Testis (tissue), 2 donors: ENCODE measurements at regions not wholly inside any gene's neighbourhood (a gene's known extent, or its start where the extent isn't known, plus 50 kb on each side); places are given as distances from the start of the nearest gene placed in this dataset.

Experiments
- DNase-seq: peaks from one replicate; pipeline ENCODE4 v3.0.0-alpha.2; 2019
- H3K27ac ChIP-seq, 2 donors: fragments of 200-600 bp; sonication (generic); one replicate each; pipeline ENCODE4 v1.5.1; 2019
- H3K27me3 ChIP-seq: fragments of 200-600 bp; sonication (generic); one replicate; pipeline ENCODE4 v1.5.1; 2019
- H3K36me3 ChIP-seq: fragments of 200-600 bp; sonication (generic); one replicate; pipeline ENCODE4 v1.5.1; 2017; ENCODE audit warnings: low read depth; ENCODE audit errors: missing control alignments
- H3K4me1 ChIP-seq: fragments of 200-600 bp; sonication (generic); one replicate; pipeline ENCODE4 v1.5.1; 2019
- H3K4me3 ChIP-seq, 2 donors: fragments of 200-600 bp; sonication (generic); one replicate each; pipeline ENCODE4 v1.5.1; 2017 to 2019
- H3K9me3 ChIP-seq: fragments of 200-600 bp; sonication (generic); one replicate; pipeline ENCODE4 v1.5.1; 2017
- POLR2A ChIP-seq: fragments of 450-650 bp; IDR thresholded peaks from one replicate; pipeline ENCODE4 v1.6.1; 2017; ENCODE audit warnings: antibody characterized with exemption, mild to moderate bottlenecking, moderate library complexity
- WGBS, 2 donors: methylation state at CpG; one replicate each; pipeline ENCODE4 v1.1.5; 2018; 5-methylcytosine and 5-hydroxymethylcytosine counted together
- intact Hi-C: fragments of 100-400 bp; cut with DNase I; formaldehyde crosslinking; loops from one replicate; pipeline ENCODE4 v1.15.1; 2023; ENCODE audit warnings: low total_unique reads
- TF ChIP-seq, protein P1 (sequence below), 3 experiments: fragments of 450-650 bp in 2 of 3; fragments of 200-600 bp in 1 of 3; sonication (generic) in 1 of 3; IDR thresholded peaks; one replicate each; pipeline ENCODE4 v1.5.1; 2016 to 2019; ENCODE audit warnings: antibody characterized with exemption in 3 of 3, mild to moderate bottlenecking in 2 of 3, moderate library complexity in 1 of 3

- no peak overlapping the region for H3K4me3 ChIP-seq
- no peaks in the 10 kb centered on the region for H3K9me3 ChIP-seq
- no peaks in the 10 kb centered on the region for H3K27me3 ChIP-seq
- WGBS, 2 donors: 78 to 88% methylated on average over 1 of the region's 1 CpG
- intact Hi-C loops: no loop called here
- no peak overlapping the region for H3K27ac ChIP-seq
- DNase-seq: no peak
- no peaks in the 10 kb centered on the region for H3K4me1 ChIP-seq
- no peak for TF ChIP-seq POLR2A
- TF ChIP-seq, protein P1, sequence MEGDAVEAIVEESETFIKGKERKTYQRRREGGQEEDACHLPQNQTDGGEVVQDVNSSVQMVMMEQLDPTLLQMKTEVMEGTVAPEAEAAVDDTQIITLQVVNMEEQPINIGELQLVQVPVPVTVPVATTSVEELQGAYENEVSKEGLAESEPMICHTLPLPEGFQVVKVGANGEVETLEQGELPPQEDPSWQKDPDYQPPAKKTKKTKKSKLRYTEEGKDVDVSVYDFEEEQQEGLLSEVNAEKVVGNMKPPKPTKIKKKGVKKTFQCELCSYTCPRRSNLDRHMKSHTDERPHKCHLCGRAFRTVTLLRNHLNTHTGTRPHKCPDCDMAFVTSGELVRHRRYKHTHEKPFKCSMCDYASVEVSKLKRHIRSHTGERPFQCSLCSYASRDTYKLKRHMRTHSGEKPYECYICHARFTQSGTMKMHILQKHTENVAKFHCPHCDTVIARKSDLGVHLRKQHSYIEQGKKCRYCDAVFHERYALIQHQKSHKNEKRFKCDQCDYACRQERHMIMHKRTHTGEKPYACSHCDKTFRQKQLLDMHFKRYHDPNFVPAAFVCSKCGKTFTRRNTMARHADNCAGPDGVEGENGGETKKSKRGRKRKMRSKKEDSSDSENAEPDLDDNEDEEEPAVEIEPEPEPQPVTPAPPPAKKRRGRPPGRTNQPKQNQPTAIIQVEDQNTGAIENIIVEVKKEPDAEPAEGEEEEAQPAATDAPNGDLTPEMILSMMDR (IDR thresholded peaks at IDR 0.05): no peak
- no peaks in the 10 kb centered on the region for H3K36me3 ChIP-seq
Observed at GRCh38 chr5:99275128-99275527, 346.3 kb upstream of the CHD1 start.

- H3K9me3 ChIP-seq: no peaks in the 10 kb centered on the region
- intact Hi-C loops: no loop called here
- no peak overlapping the region for H3K27ac ChIP-seq
- no peak overlapping the region for H3K4me3 ChIP-seq
- no peak for TF ChIP-seq POLR2A
- TF ChIP-seq, protein P1 (IDR thresholded peaks at IDR 0.05): no peak
- DNase-seq: no peak
- H3K27me3 ChIP-seq: no peaks in the 10 kb centered on the region
- no peaks in the 10 kb centered on the region for H3K4me1 ChIP-seq
- WGBS, 2 donors: 75 to 83% methylated on average over 2 of the region's 2 CpGs
- no peaks in the 10 kb centered on the region for H3K36me3 ChIP-seq
Observed at GRCh38 chr5:99272576-99272975, 343.8 kb upstream of the CHD1 start.

- Histone ChIP-seq H3K4me3 (no peak overlapping the region), H3K4me1 (no peaks in the 10 kb centered on the region), H3K27ac (no peak overlapping the region), H3K27me3 (no peaks in the 10 kb centered on the region), H3K36me3 (no peaks in the 10 kb centered on the region), H3K9me3 (no peaks in the 10 kb centered on the region)
- 68 to 69% methylated on average over 2 of the region's 2 CpGs for WGBS, 2 donors
- intact Hi-C loops: no loop called here
- TF ChIP-seq, protein P1 (IDR thresholded peaks at IDR 0.05): no peak
- no peak for TF ChIP-seq POLR2A
- DNase-seq: no peak
Observed at GRCh38 chr5:99258819-99259218, 330.0 kb upstream of the CHD1 start.

DNA sequence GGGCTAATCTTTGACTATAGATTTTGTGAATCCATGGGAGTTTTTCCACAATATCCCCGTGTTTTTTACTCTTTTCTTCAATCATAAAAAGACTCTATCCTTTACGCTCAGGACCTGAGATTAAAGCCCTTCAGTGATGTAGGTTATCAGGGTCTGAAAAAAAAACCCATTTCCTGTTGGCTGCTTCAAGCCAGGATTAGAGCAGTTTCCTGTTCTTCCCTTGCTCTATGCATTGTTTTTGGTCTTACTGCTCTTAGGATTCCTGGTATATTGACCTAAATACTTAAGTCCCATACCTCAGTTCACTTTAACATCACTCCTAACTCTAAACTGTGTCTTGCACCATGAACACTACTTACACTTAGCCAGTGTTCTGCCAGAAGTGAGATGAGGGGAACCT is 319.3 kb upstream of the CHD1 start:
- Histone ChIP-seq H3K4me1 (no peaks in the 10 kb centered on the region), H3K27ac (no peak overlapping the region), H3K36me3 (no peaks in the 10 kb centered on the region), H3K27me3 (no peaks in the 10 kb centered on the region), H3K4me3 (no peak overlapping the region), H3K9me3 (no peaks in the 10 kb centered on the region)
- TF ChIP-seq, protein P1 (IDR thresholded peaks at IDR 0.05): no peak
- TF ChIP-seq POLR2A: no peak
- no peak for DNase-seq
- intact Hi-C loops: no loop called here
- 49 to 60% methylated on average over 2 of the region's 2 CpGs for WGBS, 2 donors

DNA sequence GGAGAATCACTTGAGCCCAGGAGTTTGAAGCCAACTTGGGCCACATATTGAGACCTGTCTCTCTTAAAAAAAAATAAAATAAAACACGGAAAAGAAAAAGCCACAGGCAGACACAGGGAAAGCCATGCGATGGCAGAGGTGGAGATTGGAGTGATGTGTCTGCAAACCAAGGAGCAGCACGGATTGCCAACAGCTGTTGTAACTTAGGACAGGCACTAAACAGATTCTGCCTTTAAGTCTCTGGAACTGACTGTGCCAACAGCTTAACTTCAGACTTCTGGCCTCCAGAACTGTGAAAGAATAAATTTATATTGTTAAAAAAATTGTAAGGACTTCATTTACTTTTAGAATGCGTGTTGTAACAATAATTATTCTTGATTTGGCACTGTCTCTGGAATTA is 318.5 kb upstream of the CHD1 start:
- WGBS, 2 donors: 63 to 71% methylated on average over 4 of the region's 4 CpGs
- H3K4me3 ChIP-seq: no peak overlapping the region
- no peak for TF ChIP-seq POLR2A
- TF ChIP-seq, protein P1 (IDR thresholded peaks at IDR 0.05): no peak
- no peaks in the 10 kb centered on the region for H3K9me3 ChIP-seq
- no peaks in the 10 kb centered on the region for H3K36me3 ChIP-seq
- no peak for DNase-seq
- H3K4me1 ChIP-seq: no peaks in the 10 kb centered on the region
- H3K27me3 ChIP-seq: no peaks in the 10 kb centered on the region
- H3K27ac ChIP-seq: no peak overlapping the region
- intact Hi-C loops: no loop called here
